B cell (primary cell): ENCODE measurements at regions not wholly inside any gene's neighbourhood (a gene's known extent, or its start where the extent isn't known, plus 50 kb on each side); places are given as distances from the start of the nearest gene placed in this dataset.

Source experiments
- ATAC-seq: fragments of 200-7000 bp; cut with Tn5 transposase; one replicate; pipeline ENCODE4 v1.10.0; 2021; ENCODE audit warnings: low read depth, mild to moderate bottlenecking, moderate number of reproducible peaks, moderate library complexity
- CTCF ChIA-PET: fragments of 350-600 bp; sonication (Branson Sonifier 250); formaldehyde crosslinking; loops from one replicate; lab custom pipeline; 2021; ENCODE audit warnings: antibody characterized with exemption, inconsistent platforms; lab: Charles Lee
- POLR2A ChIA-PET: fragments of 350-600 bp; sonication (Branson Sonifier 250); formaldehyde crosslinking; loops from one replicate; lab custom pipeline; 2021; ENCODE audit warnings: antibody characterized with exemption; lab: Charles Lee
- DNase-seq: peaks from one replicate; pipeline ENCODE4 v3.0.0; 2013
- H2AFZ ChIP-seq: 2 replicates; pipeline ENCODE4 v1.6.1; 2012; ENCODE audit warnings: mild to moderate bottlenecking, low read depth, low read length; ENCODE audit not compliant: insufficient read depth, poor library complexity, severe bottlenecking
- H3K27ac ChIP-seq, 2 donors: 1 replicate in 1 of 2; 2 replicates in 1 of 2; pipeline ENCODE4 v1.5.1; 2012 to 2013; ENCODE audit warnings: low read length in 2 of 2, mild to moderate bottlenecking in 2 of 2, moderate library complexity in 1 of 2
- H3K27me3 ChIP-seq, 4 experiments: fragments of 200-600 bp in 1 of 4; sonication (generic) in 1 of 4; replicated peaks in 1 of 4; 1 replicate in 2 of 4; 2 replicates in 2 of 4; pipeline versions ENCODE4 v1.6.1 to v1.7.0; 2013 to 2016; ENCODE audit warnings: low read length in 3 of 4, mild to moderate bottlenecking in 2 of 4, mixed read lengths in 1 of 4, moderate library complexity in 1 of 4; ENCODE audit not compliant: insufficient read depth in 4 of 4, control insufficient read depth in 3 of 4; ENCODE audit errors: control extremely low read depth in 1 of 4
- H3K36me3 ChIP-seq, 2 experiments: replicated peaks in 1 of 2; 1 replicate in 1 of 2; 2 replicates in 1 of 2; pipeline versions ENCODE4 v1.6.1 to v1.7.1; 2013; ENCODE audit warnings: low read length in 1 of 2; ENCODE audit not compliant: insufficient read depth in 2 of 2, control insufficient read depth in 1 of 2; ENCODE audit errors: control extremely low read depth in 1 of 2, extremely low read depth in 1 of 2
- H3K4me1 ChIP-seq, 2 donors: fragments of 200-600 bp in 1 of 2; sonication (generic) in 1 of 2; 1 replicate in 1 of 2; 2 replicates in 1 of 2; pipeline versions ENCODE4 v1.5.1 to v1.6.1; 2013 to 2017; ENCODE audit warnings: low read length in 2 of 2; ENCODE audit not compliant: control insufficient read depth in 2 of 2, insufficient read depth in 2 of 2
- H3K4me2 ChIP-seq: replicated peaks from 2 replicates; pipeline ENCODE3; 2012; ENCODE audit warnings: mild to moderate bottlenecking, low read depth, low read length; ENCODE audit not compliant: poor library complexity, severe bottlenecking
- H3K4me3 ChIP-seq, 5 experiments: fragments of 200-600 bp in 1 of 5; sonication (generic) in 1 of 5; 1 replicate in 3 of 5; 2 replicates in 2 of 5; pipeline versions ENCODE4 v1.5.1 to v1.7.0; 2011 to 2016; ENCODE audit warnings: low read length in 4 of 5, mild to moderate bottlenecking in 4 of 5, low read depth in 2 of 5, control low read depth in 1 of 5, moderate library complexity in 1 of 5; ENCODE audit not compliant: insufficient read depth in 1 of 5; ENCODE audit errors: control extremely low read depth in 1 of 5, extremely low read depth in 1 of 5
- H3K79me2 ChIP-seq: fragments of 200-600 bp; sonication (generic); one replicate; pipeline ENCODE4 v1.6.0; 2016; ENCODE audit warnings: low read length; ENCODE audit not compliant: control insufficient read depth, insufficient read depth
- H3K9ac ChIP-seq: fragments of 200-600 bp; sonication (generic); 2 replicates; pipeline ENCODE4 v1.6.1; 2017; ENCODE audit warnings: mild to moderate bottlenecking, low read length, moderate library complexity
- H3K9me3 ChIP-seq, 3 donors: one replicate each; pipeline versions ENCODE4 v1.6.1 to v1.7.1; 2013; ENCODE audit warnings: low read length in 2 of 3; ENCODE audit not compliant: control insufficient read depth in 2 of 3, insufficient read depth in 1 of 3; ENCODE audit errors: control extremely low read depth in 1 of 3
- H4K20me1 ChIP-seq: 2 replicates; pipeline ENCODE4 v1.6.0; 2012; ENCODE audit warnings: mild to moderate bottlenecking, low read length; ENCODE audit not compliant: insufficient read depth, control insufficient read depth, poor library complexity, severe bottlenecking
- H3K27ac Mint-ChIP-seq: one replicate; pipeline ENCODE4 v1.8.0; 2021; ENCODE audit warnings: mixed read lengths
- H3K27me3 Mint-ChIP-seq: one replicate; pipeline ENCODE4 v1.8.0; 2021; ENCODE audit warnings: mixed read lengths
- H3K4me1 Mint-ChIP-seq: one replicate; pipeline ENCODE4 v1.8.0; 2021; ENCODE audit warnings: mixed read lengths
- H3K4me3 Mint-ChIP-seq: one replicate; pipeline ENCODE4 v1.8.0; 2021; ENCODE audit warnings: mixed read lengths
- H3K9me3 Mint-ChIP-seq: one replicate; pipeline ENCODE4 v1.8.0; 2022; ENCODE audit warnings: mixed read lengths; ENCODE audit not compliant: insufficient read depth
- EZH2 ChIP-seq: IDR thresholded peaks from 2 replicates; pipeline ENCODE4 v1.6.1; 2012; ENCODE audit warnings: borderline replicate concordance, low read depth, mild to moderate bottlenecking, moderate library complexity, low read length; ENCODE audit not compliant: insufficient read depth, poor library complexity, severe bottlenecking
- WGBS: methylation state at CpG from one replicate; pipeline ENCODE4 v1.1.5; 2013; ENCODE audit warnings: missing lambda C conversion rate; ENCODE audit not compliant: insufficient coverage; 5-methylcytosine and 5-hydroxymethylcytosine counted together
- intact Hi-C: fragments of 100-400 bp; cut with micrococcal nuclease; formaldehyde crosslinking; loops from one replicate; pipeline ENCODE4 v1.10.0; 2022
- TF ChIP-seq, protein P1 (sequence below): fragments of 200-600 bp; IDR thresholded peaks from one replicate; pipeline ENCODE4 v1.8.0; 2022; ENCODE audit warnings: antibody characterized with exemption, mild to moderate bottlenecking

DNA sequence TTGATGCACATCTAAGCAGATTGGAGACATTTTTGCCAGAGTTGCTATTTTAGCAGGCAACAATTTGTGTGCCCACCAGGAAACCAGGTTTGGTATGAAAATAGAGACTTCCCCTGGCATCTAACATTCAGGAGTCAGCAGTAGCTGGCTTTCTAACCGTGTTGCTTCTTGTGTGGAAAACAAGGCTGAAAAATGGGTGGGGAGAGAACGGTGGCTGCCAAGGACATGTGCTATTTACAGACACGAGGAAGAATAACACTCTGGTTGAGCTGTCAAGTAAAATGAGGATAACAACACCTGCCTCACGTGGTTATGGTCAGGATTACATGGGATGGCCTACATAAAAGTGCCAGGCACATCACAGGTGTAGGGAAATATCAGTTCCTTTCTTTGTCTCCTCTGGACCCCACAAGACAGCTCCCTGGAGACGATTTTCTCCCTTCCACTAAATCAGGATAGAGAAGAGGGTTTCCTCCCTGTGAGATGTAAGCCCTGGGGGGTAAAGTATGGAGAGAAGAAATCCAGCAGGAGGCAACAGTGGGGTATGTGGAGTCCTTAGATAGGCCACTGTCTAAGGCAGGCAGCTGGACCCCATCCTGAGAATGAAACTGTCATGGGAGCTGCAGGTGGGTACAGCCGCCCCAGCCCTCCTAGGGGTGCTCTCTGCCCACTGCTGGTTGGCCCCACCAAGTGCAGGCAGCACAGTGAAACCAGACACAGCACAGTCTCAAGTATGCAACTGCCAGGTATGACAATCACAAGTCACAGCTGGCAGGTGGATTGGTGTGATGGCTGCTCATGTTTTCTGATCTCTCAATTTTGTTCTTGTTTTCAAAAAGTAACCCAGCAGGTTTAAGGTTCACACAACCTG lies 80.3 kb downstream of the TENT5C start:
- Histone ChIP-seq H3K4me3 (no peak overlapping the region), H3K36me3 (no peaks in the 10 kb centered on the region), H3K9me3 (no peaks in the 10 kb centered on the region), H3K4me2 (no peak overlapping the region), H3K9ac (no peak overlapping the region), H3K4me1 (peaks cover 0 to 3% of the 10 kb centered on the region in 2 donors), H3K79me2 (no peaks in the 10 kb centered on the region), H4K20me1 (no peaks in the 10 kb centered on the region), H3K27me3 (peaks cover 0 to 5% (median 0%) of the 10 kb centered on the region in 4 experiments), H2AFZ (no peak overlapping the region), H3K27ac (no peak overlapping the region)
- WGBS = 85% methylated on average over 5 of the region's 6 CpGs
- POLR2A ChIA-PET = interaction anchor here (0.6 kb wide), 1 partner anchor 53 kb away, joined by 9 read pairs; no protein-coding TSS in a partner anchor
- DNase-seq (no peak), ATAC-seq (no peak)
- intact Hi-C loops = no loop called here
- Mint-ChIP-seq H3K4me3 (no peak overlapping the region), H3K9me3 (no peaks in the 10 kb centered on the region), H3K27ac (no peak overlapping the region), H3K4me1 (peaks cover 6% of the 10 kb centered on the region), H3K27me3 (peaks cover 8% of the 10 kb centered on the region)
- TF ChIP-seq, protein P1, sequence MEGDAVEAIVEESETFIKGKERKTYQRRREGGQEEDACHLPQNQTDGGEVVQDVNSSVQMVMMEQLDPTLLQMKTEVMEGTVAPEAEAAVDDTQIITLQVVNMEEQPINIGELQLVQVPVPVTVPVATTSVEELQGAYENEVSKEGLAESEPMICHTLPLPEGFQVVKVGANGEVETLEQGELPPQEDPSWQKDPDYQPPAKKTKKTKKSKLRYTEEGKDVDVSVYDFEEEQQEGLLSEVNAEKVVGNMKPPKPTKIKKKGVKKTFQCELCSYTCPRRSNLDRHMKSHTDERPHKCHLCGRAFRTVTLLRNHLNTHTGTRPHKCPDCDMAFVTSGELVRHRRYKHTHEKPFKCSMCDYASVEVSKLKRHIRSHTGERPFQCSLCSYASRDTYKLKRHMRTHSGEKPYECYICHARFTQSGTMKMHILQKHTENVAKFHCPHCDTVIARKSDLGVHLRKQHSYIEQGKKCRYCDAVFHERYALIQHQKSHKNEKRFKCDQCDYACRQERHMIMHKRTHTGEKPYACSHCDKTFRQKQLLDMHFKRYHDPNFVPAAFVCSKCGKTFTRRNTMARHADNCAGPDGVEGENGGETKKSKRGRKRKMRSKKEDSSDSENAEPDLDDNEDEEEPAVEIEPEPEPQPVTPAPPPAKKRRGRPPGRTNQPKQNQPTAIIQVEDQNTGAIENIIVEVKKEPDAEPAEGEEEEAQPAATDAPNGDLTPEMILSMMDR = no peak
- no peak for TF ChIP-seq EZH2
- CTCF ChIA-PET = interaction anchor here (0.8 to 1.5 kb wide), 5 partner anchors 10 to 151 kb away, joined by 3 to 7 read pairs (median 3); no protein-coding TSS in a partner anchor

DNA sequence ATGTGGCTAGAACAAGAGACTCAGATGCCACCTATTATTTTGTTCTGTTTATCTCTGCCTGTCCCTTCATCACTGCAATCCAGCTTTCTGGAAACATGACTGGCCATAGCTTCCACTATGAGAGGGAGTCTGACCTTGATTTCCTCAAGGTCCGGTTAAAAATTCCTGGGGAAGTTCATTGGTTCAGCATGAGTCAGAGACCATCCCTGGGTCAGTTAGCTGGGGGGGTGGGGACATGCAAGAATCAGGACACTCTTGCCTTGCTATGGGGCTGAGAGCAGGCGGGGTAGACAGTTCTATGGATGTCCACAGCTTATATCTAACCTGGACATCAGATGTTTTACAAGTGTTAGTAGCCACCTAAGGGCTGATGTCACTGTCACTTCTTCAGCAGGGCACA lies 81.1 kb downstream of the TENT5C start:
- Histone ChIP-seq H3K4me3 (no peak overlapping the region), H3K9ac (no peak overlapping the region), H3K4me1 (peaks cover 0 to 3% of the 10 kb centered on the region in 2 donors), H3K27me3 (peaks cover 0 to 5% (median 0%) of the 10 kb centered on the region in 4 experiments), H3K27ac (no peak overlapping the region), H4K20me1 (no peaks in the 10 kb centered on the region), H3K36me3 (no peaks in the 10 kb centered on the region), H2AFZ (no peak overlapping the region), H3K9me3 (no peaks in the 10 kb centered on the region), H3K4me2 (no peak overlapping the region), H3K79me2 (no peaks in the 10 kb centered on the region)
- POLR2A ChIA-PET = interaction anchor here (0.6 kb wide), 1 partner anchor 53 kb away, joined by 9 read pairs; no protein-coding TSS in a partner anchor
- TF ChIP-seq, protein P1 = no peak
- TF ChIP-seq EZH2 = no peak
- Mint-ChIP-seq H3K4me1 (peaks cover 6% of the 10 kb centered on the region), H3K4me3 (no peak overlapping the region), H3K27ac (no peak overlapping the region), H3K27me3 (peaks cover 8% of the 10 kb centered on the region), H3K9me3 (no peaks in the 10 kb centered on the region)
- 90% methylated on average over 2 of the region's 2 CpGs for WGBS
- intact Hi-C loops = no loop called here
- CTCF ChIA-PET = interaction anchor here (1.0 to 1.5 kb wide), 4 partner anchors 13 to 96 kb away, joined by 3 to 6 read pairs (median 4); no protein-coding TSS in a partner anchor
- ATAC-seq (no peak), DNase-seq (no peak)
